SK-N-SH treated with all-trans-retinoic acid at 6 μM for 48 hours (cell line): ENCODE measurements at regions not wholly inside any gene's neighbourhood (a gene's known extent, or its start where the extent isn't known, plus 50 kb on each side); places are given as distances from the start of the nearest gene placed in this dataset.

ENCODE experiments used
- ARNTL ChIP-seq: fragments of 450-650 bp; formaldehyde crosslinking; IDR thresholded peaks from 2 replicates; pipeline ENCODE4 v1.5.0; 2020; ENCODE audit warnings: low read depth, mild to moderate bottlenecking, moderate library complexity, borderline replicate concordance
- ESRRG ChIP-seq: fragments of 250-450 bp; sonication (Bioruptor Pico); IDR thresholded peaks from 2 replicates; pipeline ENCODE4 v1.6.1; 2021; ENCODE audit warnings: mild to moderate bottlenecking
- RARB ChIP-seq: fragments of 250-450 bp; sonication (Bioruptor Pico); IDR thresholded peaks from 2 replicates; pipeline ENCODE4 v1.8.0; 2021; ENCODE audit warnings: mild to moderate bottlenecking, moderate library complexity
- ZFP30 ChIP-seq: fragments of 450-650 bp; formaldehyde crosslinking; IDR thresholded peaks from 2 replicates; pipeline ENCODE4 v1.5.0; 2022; ENCODE audit warnings: mild to moderate bottlenecking, moderate library complexity
- TF ChIP-seq, protein P1 (sequence below): fragments of 250-450 bp; sonication (Bioruptor Pico); IDR thresholded peaks from 2 replicates; pipeline ENCODE4 v1.5.1; 2021; ENCODE audit warnings: mild to moderate bottlenecking, moderate library complexity
- TF ChIP-seq, protein P2 (sequence below): fragments of 250-450 bp; sonication (Bioruptor Pico); IDR thresholded peaks from 2 replicates; pipeline ENCODE4 v1.8.0; 2020; ENCODE audit warnings: mild to moderate bottlenecking, moderate library complexity, borderline replicate concordance

DNA sequence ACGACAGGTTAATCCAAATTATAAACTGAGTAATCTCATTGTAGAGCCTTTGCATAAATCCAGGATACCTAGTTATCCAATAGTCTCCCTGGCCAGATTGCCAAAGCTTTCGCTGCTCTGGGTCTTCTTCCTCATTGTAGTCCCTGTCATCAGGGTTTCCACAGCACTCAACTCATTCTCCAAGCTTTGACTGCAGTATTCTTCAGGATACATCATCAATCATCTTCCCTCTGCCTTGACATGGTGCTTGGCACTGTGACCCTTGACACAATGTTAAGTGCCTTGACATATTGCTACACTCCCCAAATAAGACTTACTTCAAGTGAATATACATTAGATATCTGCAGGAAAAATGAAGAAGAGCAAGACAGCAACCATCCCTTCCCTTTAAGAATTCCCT lies 60.1 kb upstream of the RESF1 start:
- no peak for TF ChIP-seq RARB (CRISPR knock-in tag)
- TF ChIP-seq, protein P1, sequence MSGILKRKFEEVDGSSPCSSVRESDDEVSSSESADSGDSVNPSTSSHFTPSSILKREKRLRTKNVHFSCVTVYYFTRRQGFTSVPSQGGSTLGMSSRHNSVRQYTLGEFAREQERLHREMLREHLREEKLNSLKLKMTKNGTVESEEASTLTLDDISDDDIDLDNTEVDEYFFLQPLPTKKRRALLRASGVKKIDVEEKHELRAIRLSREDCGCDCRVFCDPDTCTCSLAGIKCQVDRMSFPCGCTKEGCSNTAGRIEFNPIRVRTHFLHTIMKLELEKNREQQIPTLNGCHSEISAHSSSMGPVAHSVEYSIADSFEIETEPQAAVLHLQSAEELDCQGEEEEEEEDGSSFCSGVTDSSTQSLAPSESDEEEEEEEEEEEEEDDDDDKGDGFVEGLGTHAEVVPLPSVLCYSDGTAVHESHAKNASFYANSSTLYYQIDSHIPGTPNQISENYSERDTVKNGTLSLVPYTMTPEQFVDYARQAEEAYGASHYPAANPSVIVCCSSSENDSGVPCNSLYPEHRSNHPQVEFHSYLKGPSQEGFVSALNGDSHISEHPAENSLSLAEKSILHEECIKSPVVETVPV: no peak
- TF ChIP-seq ARNTL (CRISPR knock-in tag): no peak
- TF ChIP-seq ZFP30 (CRISPR knock-in tag): no peak
- TF ChIP-seq, protein P2, sequence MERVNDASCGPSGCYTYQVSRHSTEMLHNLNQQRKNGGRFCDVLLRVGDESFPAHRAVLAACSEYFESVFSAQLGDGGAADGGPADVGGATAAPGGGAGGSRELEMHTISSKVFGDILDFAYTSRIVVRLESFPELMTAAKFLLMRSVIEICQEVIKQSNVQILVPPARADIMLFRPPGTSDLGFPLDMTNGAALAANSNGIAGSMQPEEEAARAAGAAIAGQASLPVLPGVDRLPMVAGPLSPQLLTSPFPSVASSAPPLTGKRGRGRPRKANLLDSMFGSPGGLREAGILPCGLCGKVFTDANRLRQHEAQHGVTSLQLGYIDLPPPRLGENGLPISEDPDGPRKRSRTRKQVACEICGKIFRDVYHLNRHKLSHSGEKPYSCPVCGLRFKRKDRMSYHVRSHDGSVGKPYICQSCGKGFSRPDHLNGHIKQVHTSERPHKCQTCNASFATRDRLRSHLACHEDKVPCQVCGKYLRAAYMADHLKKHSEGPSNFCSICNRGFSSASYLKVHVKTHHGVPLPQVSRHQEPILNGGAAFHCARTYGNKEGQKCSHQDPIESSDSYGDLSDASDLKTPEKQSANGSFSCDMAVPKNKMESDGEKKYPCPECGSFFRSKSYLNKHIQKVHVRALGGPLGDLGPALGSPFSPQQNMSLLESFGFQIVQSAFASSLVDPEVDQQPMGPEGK (CRISPR knock-in tag): no peak
- no peak for TF ChIP-seq ESRRG
